Chondrocyte (in vitro differentiated cells): ENCODE measurements at regions not wholly inside any gene's neighbourhood (a gene's known extent, or its start where the extent isn't known, plus 50 kb on each side); places are given as distances from the start of the nearest gene placed in this dataset.
"Not testable (repeated sequence)": the region's sequence is repeated elsewhere in the genome, so short reads cannot be mapped to it uniquely, and the experiment has no call there.

Source experiments
- DNase-seq: peaks from one replicate; pipeline ENCODE4 v3.0.0; 2021; ENCODE audit warnings: mixed read lengths, low spot score
- H3K27ac Mint-ChIP-seq: one replicate; pipeline ENCODE4 v1.8.0; 2021; ENCODE audit warnings: mild to moderate bottlenecking, moderate library complexity, mixed read lengths; ENCODE audit not compliant: unreplicated experiment
- H3K27me3 Mint-ChIP-seq: 2 replicates; pipeline ENCODE4 v1.8.0; 2021; ENCODE audit warnings: low read depth, mixed read lengths
- H3K36me3 Mint-ChIP-seq: 2 replicates; pipeline ENCODE4 v1.8.0; 2021; ENCODE audit warnings: low read depth, mixed read lengths
- H3K4me1 Mint-ChIP-seq: 2 replicates; pipeline ENCODE4 v1.8.0; 2021; ENCODE audit warnings: low read depth, mild to moderate bottlenecking, mixed read lengths
- H3K4me3 Mint-ChIP-seq: one replicate; pipeline ENCODE4 v1.8.0; 2021; ENCODE audit warnings: mild to moderate bottlenecking, moderate library complexity, mixed read lengths; ENCODE audit not compliant: unreplicated experiment
- H3K9me3 Mint-ChIP-seq: 2 replicates; pipeline ENCODE4 v1.8.0; 2021; ENCODE audit warnings: low read depth, mixed read lengths
- CTCF ChIP-seq: fragments of 200-600 bp; sonication (generic); IDR thresholded peaks from 2 replicates; pipeline ENCODE4 v1.5.0; 2021; ENCODE audit warnings: antibody characterized with exemption, mild to moderate bottlenecking, moderate library complexity

DNA sequence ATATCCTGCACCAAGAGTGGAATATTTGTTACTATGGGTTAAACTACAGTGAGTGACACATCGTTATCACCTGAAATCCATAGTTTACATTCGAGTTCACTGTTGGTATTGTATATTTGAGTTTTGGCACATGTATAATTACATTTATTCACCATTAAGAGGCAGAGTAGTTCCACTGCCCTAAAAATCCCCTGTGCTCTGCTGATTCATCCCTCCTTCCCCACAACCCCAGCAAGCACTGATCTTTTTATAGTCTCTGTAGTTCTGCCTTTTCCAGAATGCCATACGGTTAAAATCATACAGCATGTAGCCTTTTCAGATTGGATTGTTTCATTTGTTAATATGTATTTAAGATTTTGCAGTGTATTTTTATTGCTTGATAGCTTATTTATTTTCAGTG lies 495.2 kb downstream of the DIRAS2 start:
- Mint-ChIP-seq H3K4me1 (no peaks in the 10 kb centered on the region), H3K9me3 (peaks cover 10% of the 10 kb centered on the region), H3K4me3 (no peak overlapping the region), H3K27ac (no peak overlapping the region), H3K36me3 (peaks cover 3% of the 10 kb centered on the region), H3K27me3 (peaks cover 8% of the 10 kb centered on the region)
- no peak for DNase-seq
- TF ChIP-seq CTCF = no peak

GRCh38 chr9:90156318-90156717 lies 486.3 kb downstream of the DIRAS2 start:
- Mint-ChIP-seq H3K4me3 (no peak overlapping the region), H3K4me1 (no peaks in the 10 kb centered on the region), H3K27me3 (peaks cover 10% of the 10 kb centered on the region), H3K27ac (no peak overlapping the region), H3K9me3 (peaks cover 2% of the 10 kb centered on the region), H3K36me3 (no peaks in the 10 kb centered on the region)
- no peak for TF ChIP-seq CTCF
- no peak for DNase-seq

DNA sequence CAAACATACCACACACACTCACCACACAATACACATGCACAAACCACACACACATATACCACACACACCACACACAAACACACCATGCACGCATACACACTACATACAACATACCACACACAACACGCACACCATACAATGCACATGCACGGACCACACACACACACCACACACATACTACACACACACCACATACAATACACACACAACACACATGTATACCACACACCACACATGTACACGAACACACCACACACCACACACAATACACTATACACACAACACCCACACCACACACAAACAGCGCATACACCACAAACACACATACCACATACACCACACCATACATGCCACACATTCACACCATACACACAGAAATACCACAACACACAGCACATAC lies 480.3 kb downstream of the DIRAS2 start:
- Mint-ChIP-seq H3K9me3 (no peaks in the 10 kb centered on the region), H3K4me3 (no peak overlapping the region), H3K36me3 (no peaks in the 10 kb centered on the region), H3K27ac (no peak overlapping the region), H3K4me1 (no peaks in the 10 kb centered on the region), H3K27me3 (peaks cover 11% of the 10 kb centered on the region)
- DNase-seq = no peak
- TF ChIP-seq CTCF = no peak

DNA sequence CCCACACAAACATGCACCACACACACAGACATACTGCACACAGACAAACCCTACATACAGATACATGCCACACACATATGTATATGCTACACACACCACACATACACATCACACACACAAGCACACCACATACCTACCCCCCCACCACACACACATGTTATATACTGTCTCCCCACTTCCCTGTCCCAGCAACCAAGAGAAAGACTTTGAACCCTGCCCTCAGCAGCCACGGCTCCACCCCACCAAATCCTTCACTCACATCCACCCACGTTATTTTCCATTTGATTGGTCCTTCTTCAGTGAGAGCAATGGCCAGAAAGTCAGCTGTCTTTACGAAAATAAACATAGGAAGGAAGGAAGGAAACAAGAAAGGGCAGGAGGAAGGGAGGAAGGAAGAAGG lies 479.8 kb downstream of the DIRAS2 start:
- no peak for TF ChIP-seq CTCF
- Mint-ChIP-seq H3K4me1 (no peaks in the 10 kb centered on the region), H3K27me3 (peaks cover 11% of the 10 kb centered on the region), H3K27ac (no peak overlapping the region), H3K4me3 (no peak overlapping the region), H3K9me3 (no peaks in the 10 kb centered on the region), H3K36me3 (no peaks in the 10 kb centered on the region)
- no peak for DNase-seq

DNA sequence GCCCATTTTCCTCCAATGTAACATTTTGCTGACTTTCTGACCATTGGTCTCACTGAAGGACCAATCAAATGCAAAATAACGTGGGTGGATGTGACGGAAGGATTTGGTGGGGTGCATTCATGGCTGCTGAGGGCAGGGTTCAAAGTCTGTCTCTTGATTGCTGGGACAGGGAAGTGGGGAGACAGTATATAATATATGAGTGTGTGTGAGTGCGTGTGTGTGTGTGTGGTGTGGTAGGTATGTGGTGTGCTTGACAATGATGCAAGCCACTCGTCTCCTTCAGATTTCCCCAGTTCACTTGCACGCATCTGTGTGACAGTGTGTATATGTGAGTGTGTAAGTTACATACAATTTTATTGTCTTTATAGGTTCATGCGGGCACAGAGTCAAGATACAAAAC lies 477.3 kb downstream of the DIRAS2 start:
- Mint-ChIP-seq H3K9me3 (no peaks in the 10 kb centered on the region), H3K36me3 (no peaks in the 10 kb centered on the region), H3K4me1 (no peaks in the 10 kb centered on the region), H3K4me3 (no peak overlapping the region), H3K27ac (no peak overlapping the region), H3K27me3 (peaks cover 2% of the 10 kb centered on the region)
- no peak for DNase-seq
- no peak for TF ChIP-seq CTCF

GRCh38 chr9:90166374-90166773 lies 476.2 kb downstream of the DIRAS2 start:
- H3K27ac Mint-ChIP-seq, H3K36me3 Mint-ChIP-seq, H3K9me3 Mint-ChIP-seq, H3K4me1 Mint-ChIP-seq, H3K27me3 Mint-ChIP-seq, DNase-seq, H3K4me3 Mint-ChIP-seq: not testable (repeated sequence)
